ENCODE measurements at regions not wholly inside any gene's neighbourhood (a gene's known extent, or its start where the extent isn't known, plus 50 kb on each side); places are given as distances from the start of the nearest gene placed in this dataset.

GRCh38 chr18:78423811-78424210 is 555.8 kb upstream of the SALL3 start:
- TF ChIP-seq EZH2 (IDR thresholded peaks at IDR 0.05; ENCODE audit: insufficient read depth, poor library complexity, severe bottlenecking), result no peak
- no peak for TF ChIP-seq EZH2phosphoT487 (IDR thresholded peaks at IDR 0.05; ENCODE audit: insufficient read depth, low read depth)
